ENCODE measurements at regions not wholly inside any gene's neighbourhood (a gene's known extent, or its start where the extent isn't known, plus 50 kb on each side); places are given as distances from the start of the nearest gene placed in this dataset.

DNA sequence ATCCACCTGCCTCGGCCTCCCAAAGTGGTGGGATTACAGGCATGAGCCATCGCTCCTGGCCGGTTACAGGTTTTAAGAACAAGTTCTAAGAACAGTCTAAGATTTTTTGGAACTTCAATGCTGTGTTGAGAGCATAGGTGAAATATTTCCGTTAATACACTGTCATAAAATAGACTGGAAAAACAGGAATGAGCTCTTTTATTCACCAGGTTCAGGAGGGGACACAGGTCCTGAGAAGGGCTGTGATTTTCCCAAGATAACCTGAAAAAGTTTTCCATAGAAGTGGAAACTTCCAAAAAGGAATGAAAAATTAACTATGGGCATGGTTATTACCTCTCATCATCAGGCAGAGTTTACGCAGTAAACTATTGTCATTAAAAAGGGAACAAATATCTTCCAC lies 97.6 kb upstream of the TMEM178A start:
- no peak for TF ChIP-seq EZH2 (IDR thresholded peaks at IDR 0.05; ENCODE audit: insufficient read depth, poor library complexity, severe bottlenecking)
- TF ChIP-seq EZH2phosphoT487 (IDR thresholded peaks at IDR 0.05; ENCODE audit: insufficient read depth, low read depth): no peak

Data from GM23248 (cell line).